ENCODE measurements at regions not wholly inside any gene's neighbourhood (a gene's known extent, or its start where the extent isn't known, plus 50 kb on each side); places are given as distances from the start of the nearest gene placed in this dataset.

DNA sequence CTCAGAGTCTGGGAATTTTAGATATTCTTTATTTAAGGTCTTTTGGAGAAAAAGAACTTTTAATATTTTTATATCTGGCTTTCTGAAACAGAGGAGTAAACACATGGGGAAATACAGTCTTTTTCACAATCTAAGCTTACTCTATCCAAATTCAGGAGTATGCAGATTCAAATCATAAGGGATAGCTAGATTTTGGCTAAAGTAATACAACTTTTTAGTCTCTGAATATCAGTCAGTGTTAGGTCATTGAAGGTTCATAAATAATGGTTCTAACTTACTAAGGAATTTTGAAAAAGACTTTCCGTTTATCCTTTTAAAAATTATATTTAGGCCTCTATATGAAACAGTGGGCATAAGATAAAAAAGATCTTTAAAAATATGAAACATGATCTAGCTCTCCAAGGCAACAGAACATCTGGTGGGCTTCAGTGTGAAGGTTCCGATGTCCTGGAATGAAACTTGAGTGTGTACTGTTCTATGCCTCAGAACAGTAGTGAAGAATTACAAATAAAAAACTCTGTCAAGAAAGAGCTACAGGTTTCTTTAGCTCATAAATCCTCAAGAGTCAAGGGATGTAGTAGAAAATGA, 165.2 kb upstream of the PDGFD start:
- TF ChIP-seq, protein P1, sequence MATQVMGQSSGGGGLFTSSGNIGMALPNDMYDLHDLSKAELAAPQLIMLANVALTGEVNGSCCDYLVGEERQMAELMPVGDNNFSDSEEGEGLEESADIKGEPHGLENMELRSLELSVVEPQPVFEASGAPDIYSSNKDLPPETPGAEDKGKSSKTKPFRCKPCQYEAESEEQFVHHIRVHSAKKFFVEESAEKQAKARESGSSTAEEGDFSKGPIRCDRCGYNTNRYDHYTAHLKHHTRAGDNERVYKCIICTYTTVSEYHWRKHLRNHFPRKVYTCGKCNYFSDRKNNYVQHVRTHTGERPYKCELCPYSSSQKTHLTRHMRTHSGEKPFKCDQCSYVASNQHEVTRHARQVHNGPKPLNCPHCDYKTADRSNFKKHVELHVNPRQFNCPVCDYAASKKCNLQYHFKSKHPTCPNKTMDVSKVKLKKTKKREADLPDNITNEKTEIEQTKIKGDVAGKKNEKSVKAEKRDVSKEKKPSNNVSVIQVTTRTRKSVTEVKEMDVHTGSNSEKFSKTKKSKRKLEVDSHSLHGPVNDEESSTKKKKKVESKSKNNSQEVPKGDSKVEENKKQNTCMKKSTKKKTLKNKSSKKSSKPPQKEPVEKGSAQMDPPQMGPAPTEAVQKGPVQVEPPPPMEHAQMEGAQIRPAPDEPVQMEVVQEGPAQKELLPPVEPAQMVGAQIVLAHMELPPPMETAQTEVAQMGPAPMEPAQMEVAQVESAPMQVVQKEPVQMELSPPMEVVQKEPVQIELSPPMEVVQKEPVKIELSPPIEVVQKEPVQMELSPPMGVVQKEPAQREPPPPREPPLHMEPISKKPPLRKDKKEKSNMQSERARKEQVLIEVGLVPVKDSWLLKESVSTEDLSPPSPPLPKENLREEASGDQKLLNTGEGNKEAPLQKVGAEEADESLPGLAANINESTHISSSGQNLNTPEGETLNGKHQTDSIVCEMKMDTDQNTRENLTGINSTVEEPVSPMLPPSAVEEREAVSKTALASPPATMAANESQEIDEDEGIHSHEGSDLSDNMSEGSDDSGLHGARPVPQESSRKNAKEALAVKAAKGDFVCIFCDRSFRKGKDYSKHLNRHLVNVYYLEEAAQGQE (IDR thresholded peaks at IDR 0.05; ENCODE audit: insufficient read depth in 1 of 2, low read depth in 2 of 2, low read length in 2 of 2) = no peak
- TF ChIP-seq FOXP2 (optimal IDR thresholded peaks at IDR 0.05; ENCODE audit: borderline replicate concordance, extremely low read depth, extremely low read length, insufficient read depth) (no peak), SIN3A (IDR thresholded peaks at IDR 0.05; ENCODE audit: borderline replicate concordance, insufficient read depth, low read length) (no peak), POLR2AphosphoS5 (IDR thresholded peaks at IDR 0.05; ENCODE audit: low read depth, low read length) (no peak), TAF1 (IDR thresholded peaks at IDR 0.05; ENCODE audit: borderline replicate concordance, insufficient read depth, low read length) (no peak)

DNA sequence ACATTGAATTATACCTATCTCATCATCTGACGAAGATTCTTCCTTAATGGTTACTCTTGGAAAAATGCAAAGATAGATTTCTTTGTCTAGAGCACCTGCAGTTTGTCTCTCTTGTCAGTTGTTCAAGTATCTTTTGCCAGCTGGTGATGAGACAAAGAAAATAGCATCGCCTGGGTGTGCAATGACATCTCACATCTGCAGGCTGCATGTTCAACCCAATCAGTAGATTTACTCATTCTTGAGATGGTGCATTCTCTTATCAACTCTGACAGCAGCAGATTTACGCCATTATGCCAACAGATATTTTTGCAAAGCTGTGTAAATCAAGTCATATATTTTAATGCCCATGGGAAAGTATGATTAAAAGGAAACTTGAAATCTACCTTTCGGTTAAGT, 164.6 kb upstream of the PDGFD start:
- no peak for TF ChIP-seq FOXP2 (optimal IDR thresholded peaks at IDR 0.05; ENCODE audit: borderline replicate concordance, extremely low read depth, extremely low read length, insufficient read depth)
- no peak for TF ChIP-seq TAF1 (IDR thresholded peaks at IDR 0.05; ENCODE audit: borderline replicate concordance, insufficient read depth, low read length)
- TF ChIP-seq SIN3A (IDR thresholded peaks at IDR 0.05; ENCODE audit: borderline replicate concordance, insufficient read depth, low read length) = no peak
- TF ChIP-seq, protein P1 (IDR thresholded peaks at IDR 0.05; ENCODE audit: insufficient read depth in 1 of 2, low read depth in 2 of 2, low read length in 2 of 2) = no peak
- TF ChIP-seq POLR2AphosphoS5 (IDR thresholded peaks at IDR 0.05; ENCODE audit: low read depth, low read length) = no peak

GRCh38 chr11:104327861-104328511, 164.0 kb upstream of the PDGFD start:
- TF ChIP-seq FOXP2 (optimal IDR thresholded peaks at IDR 0.05; ENCODE audit: borderline replicate concordance, extremely low read depth, extremely low read length, insufficient read depth) (no peak), POLR2AphosphoS5 (IDR thresholded peaks at IDR 0.05; ENCODE audit: low read depth, low read length) (no peak), TAF1 (IDR thresholded peaks at IDR 0.05; ENCODE audit: borderline replicate concordance, insufficient read depth, low read length) (no peak), SIN3A (IDR thresholded peaks at IDR 0.05; ENCODE audit: borderline replicate concordance, insufficient read depth, low read length) (no peak)
- TF ChIP-seq, protein P1 (IDR thresholded peaks at IDR 0.05; ENCODE audit: insufficient read depth in 1 of 2, low read depth in 2 of 2, low read length in 2 of 2) = no peak

GRCh38 chr11:104325093-104325492, 161.1 kb upstream of the PDGFD start:
- TF ChIP-seq TAF1 (IDR thresholded peaks at IDR 0.05; ENCODE audit: borderline replicate concordance, insufficient read depth, low read length) (no peak), POLR2AphosphoS5 (IDR thresholded peaks at IDR 0.05; ENCODE audit: low read depth, low read length) (no peak), SIN3A (IDR thresholded peaks at IDR 0.05; ENCODE audit: borderline replicate concordance, insufficient read depth, low read length) (no peak), FOXP2 (optimal IDR thresholded peaks at IDR 0.05; ENCODE audit: borderline replicate concordance, extremely low read depth, extremely low read length, insufficient read depth) (no peak)
- TF ChIP-seq, protein P1 (IDR thresholded peaks at IDR 0.05; ENCODE audit: insufficient read depth in 1 of 2, low read depth in 2 of 2, low read length in 2 of 2) = no peak
